Activated T-helper 2 cell treated with anti-CD3 and anti-CD28 coated beads, Interferon-gamma antibody, Interleukin-2, Interleukin-4, amounts not matched to agents 10 μg/mL and 5 μg/mL and 100 μg/mL, durations not matched to agents 14 hours and 24 hours and 36 hours (primary cell): ENCODE measurements at regions not wholly inside any gene's neighbourhood (a gene's known extent, or its start where the extent isn't known, plus 50 kb on each side); places are given as distances from the start of the nearest gene placed in this dataset.

Source experiments
- DNase-seq: peaks from one replicate; pipeline ENCODE4 v3.0.0; 2021; ENCODE audit warnings: low spot score
- H3K27ac Mint-ChIP-seq: one replicate; pipeline ENCODE4 v1.8.0; 2021; ENCODE audit warnings: mixed read lengths
- H3K27me3 Mint-ChIP-seq: one replicate; pipeline ENCODE4 v1.8.0; 2021; ENCODE audit warnings: low read depth, mixed read lengths
- H3K36me3 Mint-ChIP-seq: one replicate; pipeline ENCODE4 v1.8.0; 2021; ENCODE audit warnings: low read depth, mixed read lengths
- H3K4me1 Mint-ChIP-seq: one replicate; pipeline ENCODE4 v1.8.0; 2021; ENCODE audit warnings: low read depth, mixed read lengths
- H3K4me3 Mint-ChIP-seq: one replicate; pipeline ENCODE4 v1.8.0; 2021; ENCODE audit warnings: low read depth, mild to moderate bottlenecking, moderate library complexity, mixed read lengths
- H3K9me3 Mint-ChIP-seq: one replicate; pipeline ENCODE4 v1.8.0; 2021; ENCODE audit warnings: mixed read lengths
- intact Hi-C: fragments of 100-400 bp; cut with micrococcal nuclease; formaldehyde crosslinking; loops from one replicate; pipeline ENCODE4 v1.15.1; 2023

DNA sequence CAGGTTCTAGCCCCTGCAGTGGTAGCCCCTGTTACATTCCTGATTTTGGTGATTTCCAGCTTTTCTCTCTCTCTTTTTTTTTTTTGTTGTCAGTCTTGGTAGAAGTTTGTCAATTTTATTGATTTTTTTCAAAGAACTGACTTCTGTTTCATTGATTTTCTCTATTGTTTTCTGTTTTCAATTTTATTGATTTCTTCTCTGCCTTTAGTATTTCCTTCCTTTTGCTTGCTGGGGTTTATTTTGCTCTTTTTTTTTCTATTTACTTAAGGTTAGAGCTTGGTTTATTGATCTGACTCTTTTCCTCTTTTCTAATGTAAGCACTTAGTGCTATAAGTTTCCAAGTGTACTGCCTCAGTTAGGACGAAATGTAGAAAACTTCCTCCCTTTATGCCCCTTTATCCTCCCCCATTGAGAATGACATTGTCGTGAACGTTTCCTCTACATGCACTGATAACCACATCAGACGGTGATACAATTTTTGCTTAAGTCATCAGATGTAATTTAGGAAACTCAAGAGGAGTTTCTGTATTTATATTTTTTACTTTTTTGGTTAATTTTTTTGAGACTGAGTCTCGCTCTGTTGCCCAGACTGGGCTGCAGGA, 81.1 kb upstream of the HS6ST1 start:
- no peaks in the 10 kb centered on the region for H3K36me3 Mint-ChIP-seq
- intact Hi-C loops, result no loop called here
- H3K4me1 Mint-ChIP-seq, result peaks cover 4% of the 10 kb centered on the region
- H3K27me3 Mint-ChIP-seq, result peaks cover 32% of the 10 kb centered on the region
- no peaks in the 10 kb centered on the region for H3K9me3 Mint-ChIP-seq
- H3K27ac Mint-ChIP-seq, result no peak overlapping the region
- no peak for DNase-seq
- no peak overlapping the region for H3K4me3 Mint-ChIP-seq

GRCh38 chr2:128401680-128402079, 83.0 kb upstream of the HS6ST1 start:
- Mint-ChIP-seq H3K4me3 (no peak overlapping the region), H3K36me3 (no peaks in the 10 kb centered on the region), H3K27me3 (peaks cover 32% of the 10 kb centered on the region), H3K4me1 (peaks cover 4% of the 10 kb centered on the region), H3K9me3 (no peaks in the 10 kb centered on the region), H3K27ac (no peak overlapping the region)
- intact Hi-C loops, result no loop called here
- DNase-seq, result no peak

GRCh38 chr2:128402911-128403670, 84.4 kb upstream of the HS6ST1 start:
- Mint-ChIP-seq H3K9me3 (no peaks in the 10 kb centered on the region), H3K4me3 (no peak overlapping the region), H3K4me1 (peaks cover 4% of the 10 kb centered on the region), H3K36me3 (no peaks in the 10 kb centered on the region), H3K27me3 (peaks cover 32% of the 10 kb centered on the region), H3K27ac (no peak overlapping the region)
- intact Hi-C loops, result no loop called here
- no peak for DNase-seq

- H3K4me1 Mint-ChIP-seq, result peaks cover 4% of the 10 kb centered on the region
- H3K4me3 Mint-ChIP-seq, result no peak overlapping the region
- H3K9me3 Mint-ChIP-seq, result no peaks in the 10 kb centered on the region
- intact Hi-C loops, result no loop called here
- H3K27ac Mint-ChIP-seq, result no peak overlapping the region
- DNase-seq, result no peak
- peaks cover 26% of the 10 kb centered on the region for H3K27me3 Mint-ChIP-seq
- no peaks in the 10 kb centered on the region for H3K36me3 Mint-ChIP-seq
Measured at GRCh38 chr2:128403814-128404708, 85.4 kb upstream of the HS6ST1 start.

DNA sequence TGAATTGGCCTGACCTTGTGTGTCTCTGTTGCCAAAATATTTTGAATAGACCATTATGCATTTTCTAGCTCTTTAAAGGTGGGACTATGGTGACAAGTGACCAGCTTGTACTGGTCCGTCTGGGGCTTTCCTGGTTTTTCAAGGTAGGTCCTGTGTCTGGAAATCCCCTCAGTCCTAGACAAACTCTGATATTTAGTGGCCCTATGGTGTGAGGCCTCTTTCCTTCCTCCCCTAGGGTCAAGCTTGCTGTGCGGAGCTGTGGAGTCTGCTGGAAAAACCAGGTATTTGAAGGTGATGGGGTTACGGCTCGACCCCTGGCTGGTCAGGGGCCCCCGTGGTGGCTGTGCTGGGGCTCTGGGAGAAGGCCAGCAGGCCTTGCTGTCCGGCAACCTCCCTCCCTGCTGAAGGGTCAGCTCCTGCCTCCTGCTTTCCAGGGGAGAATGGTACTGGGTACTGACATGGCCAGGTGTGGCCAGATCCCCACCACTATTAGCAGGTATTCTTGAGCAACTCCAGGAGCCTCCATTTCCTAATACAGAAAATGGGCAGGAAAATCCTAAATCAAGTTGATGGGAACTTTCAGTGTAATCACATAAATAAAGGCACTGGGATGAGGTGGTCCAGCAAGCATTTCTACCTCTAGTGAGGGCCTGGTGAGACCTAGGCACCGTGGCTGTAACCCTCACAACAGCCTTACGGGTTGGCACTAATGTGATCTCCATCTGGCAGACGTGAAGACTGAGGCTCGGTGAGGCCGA, 86.2 kb upstream of the HS6ST1 start:
- DNase-seq, result no peak
- no peaks in the 10 kb centered on the region for H3K36me3 Mint-ChIP-seq
- peaks cover 20% of the 10 kb centered on the region for H3K27me3 Mint-ChIP-seq
- no peaks in the 10 kb centered on the region for H3K9me3 Mint-ChIP-seq
- H3K4me1 Mint-ChIP-seq, result peaks cover 3% of the 10 kb centered on the region
- intact Hi-C loops, result no loop called here
- H3K27ac Mint-ChIP-seq, result no peak overlapping the region
- H3K4me3 Mint-ChIP-seq, result no peak overlapping the region

GRCh38 chr2:128405467-128405900, 86.8 kb upstream of the HS6ST1 start:
- Mint-ChIP-seq H3K27me3 (peaks cover 17% of the 10 kb centered on the region), H3K4me3 (no peak overlapping the region), H3K4me1 (peaks cover under 1% of the 10 kb centered on the region), H3K27ac (no peak overlapping the region), H3K36me3 (no peaks in the 10 kb centered on the region), H3K9me3 (no peaks in the 10 kb centered on the region)
- DNase-seq, result no peak
- intact Hi-C loops, result no loop called here

GRCh38 chr2:128405981-128406613, 87.4 kb upstream of the HS6ST1 start:
- Mint-ChIP-seq H3K27ac (no peak overlapping the region), H3K27me3 (peaks cover 13% of the 10 kb centered on the region), H3K36me3 (no peaks in the 10 kb centered on the region), H3K4me1 (no peaks in the 10 kb centered on the region), H3K9me3 (no peaks in the 10 kb centered on the region), H3K4me3 (no peak overlapping the region)
- intact Hi-C loops, result no loop called here
- no peak for DNase-seq

- no peaks in the 10 kb centered on the region for H3K36me3 Mint-ChIP-seq
- H3K9me3 Mint-ChIP-seq, result no peaks in the 10 kb centered on the region
- no peak for DNase-seq
- peaks cover 13% of the 10 kb centered on the region for H3K27me3 Mint-ChIP-seq
- H3K4me3 Mint-ChIP-seq, result no peak overlapping the region
- no peak overlapping the region for H3K27ac Mint-ChIP-seq
- intact Hi-C loops, result no loop called here
- H3K4me1 Mint-ChIP-seq, result no peaks in the 10 kb centered on the region
Measured at GRCh38 chr2:128406736-128407554, 88.3 kb upstream of the HS6ST1 start.

- no peak for DNase-seq
- no peak overlapping the region for H3K4me3 Mint-ChIP-seq
- intact Hi-C loops, result no loop called here
- no peak overlapping the region for H3K27ac Mint-ChIP-seq
- H3K27me3 Mint-ChIP-seq, result peaks cover 5% of the 10 kb centered on the region
- no peaks in the 10 kb centered on the region for H3K36me3 Mint-ChIP-seq
- H3K9me3 Mint-ChIP-seq, result no peaks in the 10 kb centered on the region
- peaks cover under 1% of the 10 kb centered on the region for H3K4me1 Mint-ChIP-seq
Measured at GRCh38 chr2:128408349-128409305, 90.0 kb upstream of the HS6ST1 start.

- Mint-ChIP-seq H3K9me3 (no peaks in the 10 kb centered on the region), H3K4me1 (peaks cover 8% of the 10 kb centered on the region), H3K4me3 (no peak overlapping the region), H3K27me3 (no peaks in the 10 kb centered on the region), H3K27ac (no peak overlapping the region), H3K36me3 (no peaks in the 10 kb centered on the region)
- intact Hi-C loops, result no loop called here
- DNase-seq, result no peak
Measured at GRCh38 chr2:128409326-128410034, 90.8 kb upstream of the HS6ST1 start.
